OCI-LY1 (cell line): ENCODE measurements at regions not wholly inside any gene's neighbourhood (a gene's known extent, or its start where the extent isn't known, plus 50 kb on each side); places are given as distances from the start of the nearest gene placed in this dataset.

Experiments
- H2AFZ ChIP-seq: fragments of 200-600 bp; sonication (generic), shearing (Covaris generic); 2 replicates; pipeline ENCODE4 v1.6.0; 2014; ENCODE audit warnings: antibody characterized with exemption, mild to moderate bottlenecking, low read length
- H3F3A ChIP-seq: fragments of 200-600 bp; sonication (generic), shearing (Covaris generic); 2 replicates; pipeline ENCODE4 v1.6.0; 2014; ENCODE audit warnings: mild to moderate bottlenecking, antibody characterized with exemption, low read length, moderate library complexity; ENCODE audit not compliant: insufficient read depth
- H3K27ac ChIP-seq: fragments of 200-600 bp; sonication (generic); 2 replicates; pipeline ENCODE4 v1.5.1; 2014; ENCODE audit warnings: low read length, mixed run types, mild to moderate bottlenecking, low read depth; ENCODE audit not compliant: poor library complexity, severe bottlenecking
- H3K27me3 ChIP-seq: fragments of 200-600 bp; sonication (generic); 2 replicates; pipeline ENCODE4 v1.6.0; 2014; ENCODE audit warnings: antibody characterized with exemption, mild to moderate bottlenecking, low read length, moderate library complexity; ENCODE audit not compliant: insufficient read depth
- H3K36me3 ChIP-seq: fragments of 200-600 bp; sonication (generic); 2 replicates; pipeline ENCODE4 v1.6.1; 2014; ENCODE audit warnings: mild to moderate bottlenecking, antibody characterized with exemption, low read length, moderate library complexity, mixed read lengths; ENCODE audit not compliant: insufficient read depth
- H3K4me1 ChIP-seq: fragments of 200-600 bp; sonication (generic); 2 replicates; pipeline ENCODE4 v1.5.1; 2014; ENCODE audit warnings: mild to moderate bottlenecking, low read length, moderate library complexity; ENCODE audit not compliant: insufficient read depth, severe bottlenecking
- H3K4me2 ChIP-seq: fragments of 200-600 bp; sonication (generic), shearing (Covaris generic); 2 replicates; pipeline ENCODE4 v1.6.1; 2014; ENCODE audit warnings: low read length
- H3K4me3 ChIP-seq: fragments of 200-600 bp; sonication (generic); 2 replicates; pipeline ENCODE4 v1.5.1; 2014; ENCODE audit warnings: low read length, low read depth, mild to moderate bottlenecking, mixed read lengths; ENCODE audit not compliant: poor library complexity, severe bottlenecking
- H3K79me2 ChIP-seq: fragments of 200-600 bp; shearing (Covaris generic); 2 replicates; pipeline ENCODE4 v1.6.1; 2016; ENCODE audit warnings: mixed run types, low read length, mixed read lengths; ENCODE audit not compliant: insufficient read depth
- H3K9ac ChIP-seq: fragments of 200-600 bp; sonication (generic), shearing (Covaris generic); 2 replicates; pipeline ENCODE4 v1.6.1; 2014; ENCODE audit warnings: mild to moderate bottlenecking, low read length, mixed read lengths
- H3K9me2 ChIP-seq: fragments of 200-600 bp; sonication (generic), shearing (Covaris generic); 2 replicates; pipeline ENCODE4 v1.6.1; 2014; ENCODE audit warnings: low read depth, mild to moderate bottlenecking, low read length, mixed read lengths
- H3K9me3 ChIP-seq: fragments of 200-600 bp; shearing (Covaris generic); 2 replicates; pipeline ENCODE4 v1.6.1; 2014; ENCODE audit warnings: low read length, mixed read lengths
- H4K20me1 ChIP-seq: fragments of 200-600 bp; sonication (generic), shearing (Covaris generic); 2 replicates; pipeline ENCODE4 v1.6.0; 2016; ENCODE audit warnings: mild to moderate bottlenecking, low read length; ENCODE audit not compliant: insufficient read depth
- EZH2 ChIP-seq: fragments of 200-600 bp; sonication (generic), shearing (Covaris generic); IDR thresholded peaks from 2 replicates; pipeline ENCODE4 v1.8.0; 2017; ENCODE audit warnings: borderline replicate concordance, mixed run types, mild to moderate bottlenecking, antibody characterized with exemption, low read length, moderate library complexity, mixed read lengths
- TF ChIP-seq, protein P1 (sequence below): fragments of 200-600 bp; sonication (generic), shearing (Covaris generic); IDR thresholded peaks from 2 replicates; pipeline ENCODE4 v1.5.1; 2017; ENCODE audit warnings: mild to moderate bottlenecking, antibody characterized with exemption, low read length, moderate library complexity, mixed read lengths

DNA sequence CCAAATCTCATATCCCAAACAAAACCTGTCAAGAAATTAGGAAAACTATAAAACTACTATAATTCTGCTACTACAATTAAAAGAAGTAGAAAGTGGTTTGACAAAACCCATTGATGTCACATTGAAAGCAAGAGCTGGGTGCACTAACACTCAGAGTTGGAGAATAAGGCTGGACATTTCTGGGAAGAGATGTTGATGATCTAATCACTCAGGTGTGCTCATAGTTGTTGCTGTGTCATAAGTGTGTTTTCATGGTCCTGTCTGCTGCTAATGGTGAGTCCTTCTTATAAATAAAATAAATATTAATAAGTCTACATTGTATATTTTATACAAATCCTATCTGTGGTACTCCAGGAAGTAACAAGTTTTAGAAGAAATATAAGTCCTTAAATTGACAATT is 168.2 kb upstream of the LRP1B start:
- Histone ChIP-seq H3K9ac (no peak overlapping the region), H3K4me1 (no peaks in the 10 kb centered on the region), H2AFZ (no peak overlapping the region), H3K79me2 (no peaks in the 10 kb centered on the region), H3K4me2 (no peak overlapping the region), H3K27me3 (no peaks in the 10 kb centered on the region), H3F3A (no peaks in the 10 kb centered on the region), H3K27ac (no peak overlapping the region), H3K9me2 (no peaks in the 10 kb centered on the region), H3K36me3 (no peaks in the 10 kb centered on the region), H3K4me3 (no peak overlapping the region), H3K9me3 (no peaks in the 10 kb centered on the region), H4K20me1 (no peaks in the 10 kb centered on the region)
- no peak for TF ChIP-seq EZH2
- TF ChIP-seq, protein P1, sequence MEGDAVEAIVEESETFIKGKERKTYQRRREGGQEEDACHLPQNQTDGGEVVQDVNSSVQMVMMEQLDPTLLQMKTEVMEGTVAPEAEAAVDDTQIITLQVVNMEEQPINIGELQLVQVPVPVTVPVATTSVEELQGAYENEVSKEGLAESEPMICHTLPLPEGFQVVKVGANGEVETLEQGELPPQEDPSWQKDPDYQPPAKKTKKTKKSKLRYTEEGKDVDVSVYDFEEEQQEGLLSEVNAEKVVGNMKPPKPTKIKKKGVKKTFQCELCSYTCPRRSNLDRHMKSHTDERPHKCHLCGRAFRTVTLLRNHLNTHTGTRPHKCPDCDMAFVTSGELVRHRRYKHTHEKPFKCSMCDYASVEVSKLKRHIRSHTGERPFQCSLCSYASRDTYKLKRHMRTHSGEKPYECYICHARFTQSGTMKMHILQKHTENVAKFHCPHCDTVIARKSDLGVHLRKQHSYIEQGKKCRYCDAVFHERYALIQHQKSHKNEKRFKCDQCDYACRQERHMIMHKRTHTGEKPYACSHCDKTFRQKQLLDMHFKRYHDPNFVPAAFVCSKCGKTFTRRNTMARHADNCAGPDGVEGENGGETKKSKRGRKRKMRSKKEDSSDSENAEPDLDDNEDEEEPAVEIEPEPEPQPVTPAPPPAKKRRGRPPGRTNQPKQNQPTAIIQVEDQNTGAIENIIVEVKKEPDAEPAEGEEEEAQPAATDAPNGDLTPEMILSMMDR, result no peak

DNA sequence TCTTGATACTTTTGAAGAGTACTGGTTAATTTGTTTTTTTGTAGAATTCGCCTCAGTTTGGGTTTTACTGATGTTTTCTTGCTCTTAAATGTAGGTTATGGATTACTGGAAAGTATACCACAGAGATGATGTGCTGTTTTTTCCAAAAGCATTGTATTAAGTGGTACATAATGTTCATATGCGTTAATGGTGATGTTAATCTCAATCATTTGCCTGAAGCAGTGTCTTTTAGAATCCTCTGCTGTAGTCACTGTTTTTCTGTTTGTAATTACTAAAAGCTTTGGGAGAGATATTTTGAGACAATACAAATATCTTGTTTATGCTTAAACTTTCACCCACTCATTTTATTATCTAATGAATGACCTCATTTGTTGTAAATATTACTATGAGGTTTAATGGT is 163.4 kb upstream of the LRP1B start:
- no peak for TF ChIP-seq EZH2
- TF ChIP-seq, protein P1, result no peak
- Histone ChIP-seq H3F3A (no peaks in the 10 kb centered on the region), H3K27me3 (no peaks in the 10 kb centered on the region), H2AFZ (no peak overlapping the region), H4K20me1 (no peaks in the 10 kb centered on the region), H3K9me2 (no peaks in the 10 kb centered on the region), H3K9ac (no peak overlapping the region), H3K79me2 (no peaks in the 10 kb centered on the region), H3K4me2 (no peak overlapping the region), H3K4me3 (no peak overlapping the region), H3K9me3 (no peaks in the 10 kb centered on the region), H3K27ac (no peak overlapping the region), H3K4me1 (no peaks in the 10 kb centered on the region), H3K36me3 (no peaks in the 10 kb centered on the region)

DNA sequence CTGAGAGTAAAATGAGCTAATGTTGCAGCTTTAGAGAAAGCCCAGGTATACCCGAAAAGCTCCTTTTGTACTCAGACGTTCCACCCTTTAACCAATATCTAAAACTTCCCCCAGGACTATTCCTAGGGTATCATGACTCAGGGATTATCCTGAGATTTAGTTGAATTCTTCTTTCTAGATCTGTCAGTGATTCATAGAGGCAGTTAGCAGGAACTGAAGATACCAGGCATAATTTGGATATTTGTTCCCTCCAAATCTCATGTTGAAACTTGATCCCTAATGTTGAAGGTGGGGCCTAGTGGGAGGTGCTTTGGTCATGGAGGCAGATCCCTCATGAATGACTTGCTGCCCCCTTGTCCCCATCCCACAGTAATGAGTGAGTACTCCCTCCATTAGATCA is 161.2 kb upstream of the LRP1B start:
- Histone ChIP-seq H3K4me1 (no peaks in the 10 kb centered on the region), H2AFZ (no peak overlapping the region), H3K9me2 (no peaks in the 10 kb centered on the region), H3K36me3 (no peaks in the 10 kb centered on the region), H4K20me1 (no peaks in the 10 kb centered on the region), H3K9ac (no peak overlapping the region), H3K79me2 (no peaks in the 10 kb centered on the region), H3K4me2 (no peak overlapping the region), H3K27ac (no peak overlapping the region), H3K9me3 (no peaks in the 10 kb centered on the region), H3F3A (no peaks in the 10 kb centered on the region), H3K27me3 (no peaks in the 10 kb centered on the region), H3K4me3 (no peak overlapping the region)
- TF ChIP-seq, protein P1, result no peak
- no peak for TF ChIP-seq EZH2
